ENCODE measurements at regions not wholly inside any gene's neighbourhood (a gene's known extent, or its start where the extent isn't known, plus 50 kb on each side); places are given as distances from the start of the nearest gene placed in this dataset.
"Not testable (repeated sequence)": the region's sequence is repeated elsewhere in the genome, so short reads cannot be mapped to it uniquely, and the experiment has no call there.

DNA sequence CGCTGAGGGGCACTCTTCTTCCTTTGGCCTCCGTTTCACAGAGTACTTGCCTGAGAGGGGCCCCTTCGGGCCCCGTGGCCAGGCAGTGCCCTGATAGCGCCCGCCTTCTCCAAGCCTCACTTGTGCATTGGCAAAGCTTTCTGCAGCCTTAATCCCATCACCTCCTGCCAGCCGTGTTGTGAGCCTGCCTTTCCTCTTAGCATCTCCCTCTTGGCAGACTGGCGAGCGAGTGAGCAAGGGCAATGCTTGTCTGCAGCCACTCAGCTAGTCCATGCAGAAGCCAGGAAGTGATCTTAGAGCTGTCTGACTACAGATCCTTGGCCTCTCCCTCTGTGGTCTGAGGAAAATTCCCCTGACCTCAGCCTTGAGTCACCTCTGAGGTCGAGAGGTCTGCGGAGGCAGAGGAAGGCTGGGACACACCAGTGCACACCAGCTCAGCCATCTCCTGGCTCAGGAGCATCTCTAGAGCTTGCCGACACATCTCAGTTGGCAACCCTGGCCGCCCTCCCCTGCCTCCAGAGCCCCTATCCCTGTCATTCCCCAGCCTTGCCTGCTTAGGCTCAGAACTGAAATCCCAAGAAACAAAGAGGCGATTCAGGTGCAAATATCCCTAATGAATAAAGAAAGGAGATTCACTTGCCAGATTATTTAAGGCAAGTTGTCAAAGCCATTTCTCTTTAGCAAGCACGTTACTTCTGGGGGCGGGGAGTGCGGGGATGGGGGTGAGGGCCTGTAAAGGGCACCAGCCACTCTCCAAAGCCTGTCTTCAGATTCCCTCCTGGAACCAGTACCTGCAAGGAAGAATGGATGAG is 143.5 kb upstream of the MAMLD1 start:
- no peak for DNase-seq

DNA sequence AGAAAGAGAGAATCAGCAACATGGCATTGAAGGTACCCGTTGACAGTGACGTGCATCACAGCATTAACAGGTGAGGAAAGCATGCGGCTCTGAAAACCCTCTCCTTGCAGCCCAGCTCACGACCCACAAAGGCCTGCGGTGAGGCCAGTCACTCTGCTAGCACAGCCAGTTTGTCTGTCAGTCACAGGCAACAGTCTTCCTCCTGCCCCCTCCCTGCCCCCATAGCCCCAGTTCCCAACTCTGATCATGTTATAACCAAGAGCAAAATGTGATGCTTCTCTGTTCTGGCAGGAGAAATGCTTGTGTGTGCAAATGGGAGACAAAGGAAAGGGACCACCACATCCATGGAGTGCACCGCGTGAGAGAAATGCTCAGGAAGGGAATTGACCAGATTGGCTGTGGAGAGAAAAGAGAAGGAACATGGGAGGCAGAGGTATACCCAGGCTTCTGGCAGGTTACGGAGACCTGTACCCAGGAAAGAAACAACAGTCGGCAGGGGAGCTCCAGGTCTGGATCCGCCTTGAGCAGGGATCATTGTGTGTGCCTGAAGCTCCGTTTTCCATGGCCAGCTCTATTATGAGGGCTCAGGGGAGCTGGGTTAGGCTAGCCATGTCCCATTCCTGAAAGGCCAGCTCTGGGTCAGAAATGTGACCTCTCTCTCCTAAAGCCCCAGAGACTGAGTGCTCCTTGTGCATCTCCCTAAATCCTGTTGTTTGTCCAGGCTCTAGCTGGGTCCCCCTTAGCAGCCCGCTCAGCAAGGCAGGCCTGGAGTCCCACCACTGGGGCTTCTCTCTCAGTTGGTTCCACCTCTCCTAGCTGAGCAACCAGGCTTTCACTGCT is 139.7 kb upstream of the MAMLD1 start:
- DNase-seq = no peak

DNA sequence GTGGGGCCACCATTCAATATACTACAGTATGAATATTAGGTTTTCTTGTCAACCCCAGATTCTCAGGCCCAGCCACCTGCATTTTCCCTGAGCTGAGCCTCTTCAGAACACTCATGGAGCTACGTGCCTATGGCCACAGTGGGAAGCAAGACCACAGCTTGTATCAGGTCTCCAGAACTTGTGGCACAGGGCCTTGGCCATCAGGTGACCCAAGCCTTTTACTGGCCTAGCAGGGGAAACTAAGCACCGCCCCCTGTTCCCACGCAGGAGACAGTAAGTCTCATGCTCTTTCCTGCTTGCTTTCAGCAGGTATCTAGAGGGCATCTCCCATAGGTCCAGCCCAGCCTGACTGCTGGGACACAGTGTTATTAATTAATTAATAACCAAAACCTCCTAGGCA is 138.4 kb upstream of the MAMLD1 start:
- DNase-seq = no peak

DNA sequence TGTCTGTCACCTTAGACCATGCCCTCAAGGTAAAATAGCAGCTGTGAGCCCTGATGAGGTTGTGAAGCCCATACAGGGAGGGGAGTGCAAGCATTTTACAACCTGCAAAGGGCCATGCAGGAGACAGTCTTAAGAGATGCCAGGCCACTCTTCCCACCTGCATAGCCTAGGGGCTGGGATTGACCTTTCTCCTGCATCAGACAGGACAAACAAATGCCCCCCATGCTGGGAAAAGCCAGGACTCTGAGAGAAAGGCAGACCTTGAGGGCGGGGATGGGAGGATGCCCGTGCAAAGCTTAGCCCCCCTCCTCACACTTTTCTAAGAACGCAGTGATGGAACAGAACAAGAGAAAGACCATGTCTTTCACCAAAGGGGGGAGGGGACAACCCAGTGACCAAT is 137.9 kb upstream of the MAMLD1 start:
- no peak for DNase-seq

DNA sequence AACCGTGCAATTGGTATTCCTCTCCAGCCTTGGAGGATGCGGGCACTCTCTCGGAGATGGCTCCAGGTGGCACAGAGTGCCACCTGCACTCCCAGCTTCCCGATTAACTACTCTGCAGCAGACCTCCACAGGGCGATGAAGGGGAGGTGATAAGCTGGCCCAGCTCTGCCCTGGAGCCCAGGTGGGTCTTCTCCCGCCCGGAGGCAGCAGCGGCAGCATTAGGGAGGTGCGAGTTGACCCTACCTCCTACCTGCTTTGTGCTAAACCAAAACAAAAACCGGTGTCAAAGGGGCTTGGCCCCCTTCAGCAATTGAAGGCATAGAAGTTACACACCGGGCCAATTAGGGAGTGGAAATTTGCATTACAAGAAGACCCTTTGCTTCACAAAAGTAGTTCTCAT is 137.4 kb upstream of the MAMLD1 start:
- DNase-seq = no peak

DNA sequence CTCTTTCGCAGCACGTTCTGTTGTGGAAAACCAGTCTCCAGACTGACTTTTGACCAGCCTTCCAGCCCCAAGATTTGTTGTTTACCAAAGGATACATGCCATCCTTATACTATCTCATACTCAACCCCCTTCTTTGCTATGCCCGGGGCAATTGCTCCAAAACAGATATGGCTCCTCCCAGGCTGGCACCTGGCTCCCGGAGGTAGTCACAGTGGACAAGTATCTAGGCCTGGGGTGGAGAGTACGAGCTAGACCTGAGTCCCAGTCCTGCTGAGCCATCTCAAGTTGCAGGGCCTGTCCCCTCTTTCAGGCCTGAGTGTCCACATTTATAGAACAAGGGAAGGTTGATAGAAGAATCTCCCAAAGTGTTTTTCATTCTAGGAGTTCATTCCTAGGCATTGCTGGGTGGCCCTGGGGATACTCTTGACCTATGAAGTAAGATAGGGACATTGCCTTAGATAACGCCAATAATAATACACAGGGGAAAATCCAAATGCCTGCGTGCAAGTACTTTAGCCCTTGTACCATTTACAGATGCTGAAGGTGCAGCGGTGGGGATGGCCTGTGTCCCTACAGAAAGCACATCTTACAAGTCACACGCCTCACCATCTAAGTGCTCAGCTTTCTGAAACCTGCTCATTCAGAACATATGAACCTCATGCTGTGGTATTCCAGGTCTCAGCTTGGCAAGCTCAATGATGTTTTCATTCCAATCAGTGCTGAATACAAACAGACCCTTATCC is 136.7 kb upstream of the MAMLD1 start:
- DNase-seq = no peak

DNA sequence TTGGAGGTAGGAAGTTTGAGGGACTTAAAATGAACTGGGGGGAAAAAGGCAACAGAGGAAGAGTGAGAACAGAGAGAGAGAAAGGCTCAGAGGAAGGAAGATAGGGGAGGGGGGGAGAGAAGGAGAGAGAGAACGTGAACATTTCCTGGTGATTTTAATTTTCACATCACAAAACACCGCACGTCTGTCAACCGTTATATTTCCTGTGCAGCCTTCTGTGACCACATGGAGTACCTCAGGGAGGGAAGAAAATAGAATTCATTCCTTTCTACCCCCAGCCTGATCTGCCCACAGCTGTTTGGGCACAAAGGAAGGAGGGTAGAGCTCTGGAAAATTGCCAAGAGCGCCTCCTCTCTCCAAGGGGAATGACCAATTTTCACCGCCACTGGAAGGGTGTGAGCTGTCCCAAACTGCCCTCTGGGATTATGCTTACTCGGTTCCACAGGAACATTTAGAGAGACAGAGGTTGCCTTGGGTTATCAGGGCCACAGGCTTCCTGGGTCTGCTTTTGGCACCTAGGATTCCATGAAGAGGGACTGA is 135.7 kb upstream of the MAMLD1 start:
- DNase-seq = no peak

DNA sequence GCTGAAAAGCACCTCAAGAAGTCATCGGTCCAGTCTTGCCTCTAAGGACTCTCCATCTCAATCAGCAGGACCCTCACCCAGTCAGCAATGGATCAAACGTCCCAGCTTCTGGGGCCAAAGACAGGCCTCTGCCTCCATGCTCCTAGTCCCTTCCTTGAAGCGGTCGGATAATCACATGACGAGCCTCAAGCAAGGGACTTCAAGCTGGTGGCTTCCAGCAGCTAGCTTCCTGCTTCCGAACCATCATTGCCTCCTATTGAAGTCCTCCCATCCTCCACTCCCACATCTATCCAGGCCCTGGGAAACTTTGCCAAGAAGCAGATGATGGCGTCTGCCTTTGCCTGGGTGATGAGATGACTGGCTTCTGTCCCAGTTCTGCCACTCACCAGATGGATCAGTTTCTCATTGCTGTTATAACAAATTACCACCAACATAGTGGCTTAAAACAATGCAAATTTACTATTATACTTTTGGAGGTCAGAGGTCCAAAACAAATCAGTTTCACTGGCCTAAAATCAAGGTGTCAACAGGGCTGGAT is 135.2 kb upstream of the MAMLD1 start:
- DNase-seq = no peak

DNA sequence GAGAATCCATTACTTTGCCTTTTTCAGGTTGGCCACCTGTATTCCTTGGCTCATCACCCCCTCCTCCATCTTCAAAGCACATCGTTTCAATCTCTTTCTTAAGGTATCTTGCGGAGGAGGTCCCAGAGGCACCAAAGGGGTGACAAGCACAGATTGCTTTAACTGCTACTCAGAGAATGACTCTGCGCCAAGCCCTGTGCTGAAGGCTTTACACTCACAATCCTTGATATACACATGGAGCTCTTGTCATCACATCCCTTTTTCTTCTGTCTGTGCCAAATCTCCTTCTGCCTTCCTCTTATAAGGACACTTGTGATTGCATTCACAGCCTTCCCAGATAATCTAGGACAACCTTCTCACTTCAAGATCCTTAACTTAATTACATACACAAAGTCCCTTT is 134.7 kb upstream of the MAMLD1 start:
- no peak for DNase-seq

DNA sequence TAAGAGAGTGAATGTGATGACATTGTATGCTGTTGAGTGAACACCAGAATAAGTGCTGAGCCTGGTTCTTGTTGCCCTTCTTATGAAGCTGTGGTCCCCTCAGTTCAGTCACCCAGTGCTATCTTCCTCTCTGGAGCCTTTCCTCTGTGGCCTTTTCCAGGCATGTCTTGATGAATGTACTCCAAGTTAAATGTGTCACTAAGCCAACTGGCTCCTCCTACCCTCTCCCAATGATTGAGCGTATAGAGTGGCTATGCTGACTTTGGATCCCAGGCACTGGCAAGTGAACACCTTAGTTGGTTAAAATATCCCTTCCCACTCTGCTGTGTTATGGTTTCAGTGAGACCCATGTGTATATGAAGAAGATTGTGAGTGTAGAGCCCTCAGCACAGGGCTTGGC is 134.1 kb upstream of the MAMLD1 start:
- DNase-seq = no peak

DNA sequence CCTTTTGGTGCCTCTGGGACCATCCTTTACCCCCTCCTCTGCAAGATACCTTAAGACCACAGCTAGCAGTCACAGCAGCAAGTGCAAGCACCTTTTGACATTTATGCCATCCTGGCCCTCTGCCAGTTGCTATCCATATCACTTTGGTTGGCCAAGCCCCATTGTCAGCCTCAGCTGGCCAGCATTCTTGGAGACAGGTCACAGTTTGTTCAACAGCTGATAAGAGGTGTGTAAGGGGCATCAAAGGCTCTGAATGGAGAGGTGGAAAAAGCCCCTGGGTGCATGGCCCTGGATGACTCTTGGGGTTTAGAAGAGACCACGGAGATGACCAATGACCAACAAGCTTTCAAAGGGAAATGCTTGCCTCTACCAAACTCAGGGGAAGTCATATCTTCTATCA is 133.6 kb upstream of the MAMLD1 start:
- no peak for DNase-seq

DNA sequence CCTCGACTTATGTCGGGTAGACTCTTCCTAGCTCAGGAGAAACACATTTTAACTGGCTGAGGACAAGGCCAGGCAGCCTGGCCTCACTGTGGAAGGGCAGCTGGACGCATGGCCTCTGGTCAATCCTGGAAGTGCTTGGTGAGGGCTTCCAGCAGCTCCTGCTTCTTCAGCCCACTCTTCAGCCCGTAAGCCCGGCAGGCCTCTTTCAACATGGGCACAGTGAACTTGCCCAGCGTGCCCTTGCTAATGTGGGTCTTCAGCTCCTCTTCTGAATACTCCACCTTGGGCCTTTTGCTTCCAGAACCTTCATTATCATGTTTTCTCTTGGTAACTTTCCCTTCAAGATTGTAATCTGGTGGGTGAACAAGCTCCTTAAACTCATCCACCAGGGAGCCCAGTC is 132.2 kb upstream of the MAMLD1 start:
- not testable (repeated sequence) for DNase-seq

DNA sequence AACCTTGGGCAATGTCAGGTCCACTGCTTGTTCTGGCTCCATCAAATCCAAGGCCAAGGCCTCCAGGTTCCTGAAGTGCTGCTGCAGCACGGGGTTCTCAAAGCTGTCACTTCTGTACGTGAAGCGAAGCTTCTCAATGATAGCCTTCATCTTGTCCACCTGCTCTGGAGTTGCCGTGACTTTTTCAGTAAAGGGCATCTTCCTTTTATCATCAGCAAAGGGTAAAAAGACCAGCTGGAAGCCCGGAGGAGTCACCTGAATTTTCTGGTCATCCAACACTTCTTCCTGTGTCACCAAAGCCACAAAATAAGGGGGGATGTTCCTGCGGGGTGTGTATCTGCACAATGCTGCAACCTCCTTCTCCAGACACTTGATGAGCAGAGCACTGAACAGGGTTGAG is 131.7 kb upstream of the MAMLD1 start:
- DNase-seq = not testable (repeated sequence)

DNA sequence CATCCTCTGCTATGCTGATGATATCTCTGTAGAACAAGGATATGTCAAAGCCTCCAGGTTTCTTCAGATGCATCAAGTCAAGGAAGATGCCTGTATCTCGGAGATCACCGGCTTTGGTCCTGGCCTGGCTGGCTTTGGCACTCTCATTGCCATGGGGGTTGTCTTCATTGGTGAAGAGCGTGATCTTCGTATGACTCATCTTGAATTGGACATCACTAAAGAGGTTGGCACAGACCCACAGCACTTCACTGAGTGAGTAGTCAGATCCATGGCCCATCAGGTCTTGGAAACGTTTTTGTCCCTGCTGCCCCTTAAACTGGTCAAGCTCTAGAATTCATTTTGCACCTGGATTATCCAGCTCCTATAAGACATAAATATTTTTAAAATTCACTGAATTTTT is 130.9 kb upstream of the MAMLD1 start:
- DNase-seq = not testable (repeated sequence)

DNA sequence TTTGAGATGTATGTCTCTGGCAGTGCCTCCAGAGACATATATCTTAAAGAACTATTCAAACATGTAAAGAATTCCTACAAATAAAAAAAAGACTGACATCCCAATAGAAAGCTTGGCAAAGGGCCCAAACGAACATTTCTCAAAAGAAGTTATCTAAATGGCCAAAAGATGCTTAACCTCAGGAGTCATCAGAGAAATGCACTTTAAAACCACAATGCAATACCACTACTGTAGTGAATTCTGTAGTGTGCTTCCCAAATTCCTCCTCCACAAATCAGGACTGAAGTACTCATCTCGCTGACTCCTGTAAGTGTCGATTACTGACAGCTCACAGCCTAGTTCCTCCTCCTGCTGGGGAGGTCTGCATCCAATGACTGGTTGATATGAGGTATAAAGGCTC is 129.0 kb upstream of the MAMLD1 start:
- no peak for DNase-seq

DNA sequence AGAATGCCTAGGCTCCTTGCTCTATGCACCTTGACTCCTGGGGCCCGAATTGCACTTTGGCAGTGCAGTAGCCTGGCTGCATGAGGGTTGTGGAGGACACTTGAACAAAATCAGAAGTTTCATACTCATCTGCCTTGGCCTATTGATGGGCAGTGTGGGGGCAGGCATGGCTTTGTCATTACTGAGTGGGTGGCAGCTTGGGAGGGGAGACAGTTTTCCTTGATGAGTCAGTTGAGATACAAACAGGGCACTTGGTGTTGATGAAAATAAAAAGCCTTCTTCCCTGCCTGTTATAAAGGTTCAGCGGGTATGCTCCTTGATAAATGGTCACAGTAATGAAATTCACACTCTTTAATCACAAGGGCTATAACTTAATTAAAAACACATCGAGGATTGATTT is 126.8 kb upstream of the MAMLD1 start:
- no peak for DNase-seq

DNA sequence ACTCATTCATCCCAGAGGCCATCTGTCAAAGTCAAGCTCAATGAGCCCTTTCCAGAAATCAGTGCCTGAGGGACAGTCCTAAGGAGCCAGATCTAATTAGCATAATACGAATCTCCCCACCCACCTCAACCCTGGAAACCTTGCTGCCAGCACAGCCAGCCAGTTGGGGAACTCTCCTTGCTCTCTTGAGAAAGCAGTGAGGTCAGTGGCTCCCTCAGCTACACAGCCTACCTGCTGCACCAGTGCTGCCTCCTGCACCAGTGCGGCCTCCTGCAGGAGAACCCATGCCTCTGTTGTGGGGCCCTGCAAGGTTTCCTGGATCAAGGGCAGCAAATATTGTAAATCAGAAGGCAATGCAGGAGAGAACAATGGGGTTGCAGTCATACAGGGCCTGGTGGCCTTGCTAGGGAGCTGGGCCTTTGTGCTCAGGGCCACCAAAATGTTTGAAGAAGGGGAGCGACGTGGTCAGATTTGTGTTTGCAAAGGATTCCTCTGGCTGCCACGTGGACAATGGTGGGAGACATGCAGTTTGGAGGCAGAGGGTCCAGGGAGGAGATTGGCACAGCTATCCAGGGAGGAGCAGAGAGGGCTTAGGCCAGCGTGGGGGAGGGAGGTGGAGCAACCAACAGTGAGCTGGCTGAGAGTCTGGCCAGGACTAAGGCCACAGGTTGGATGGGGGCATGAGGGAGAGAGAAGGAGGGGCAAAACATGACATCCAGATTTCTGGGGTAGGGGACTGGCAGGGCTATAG is 124.3 kb upstream of the MAMLD1 start:
- DNase-seq = no peak

DNA sequence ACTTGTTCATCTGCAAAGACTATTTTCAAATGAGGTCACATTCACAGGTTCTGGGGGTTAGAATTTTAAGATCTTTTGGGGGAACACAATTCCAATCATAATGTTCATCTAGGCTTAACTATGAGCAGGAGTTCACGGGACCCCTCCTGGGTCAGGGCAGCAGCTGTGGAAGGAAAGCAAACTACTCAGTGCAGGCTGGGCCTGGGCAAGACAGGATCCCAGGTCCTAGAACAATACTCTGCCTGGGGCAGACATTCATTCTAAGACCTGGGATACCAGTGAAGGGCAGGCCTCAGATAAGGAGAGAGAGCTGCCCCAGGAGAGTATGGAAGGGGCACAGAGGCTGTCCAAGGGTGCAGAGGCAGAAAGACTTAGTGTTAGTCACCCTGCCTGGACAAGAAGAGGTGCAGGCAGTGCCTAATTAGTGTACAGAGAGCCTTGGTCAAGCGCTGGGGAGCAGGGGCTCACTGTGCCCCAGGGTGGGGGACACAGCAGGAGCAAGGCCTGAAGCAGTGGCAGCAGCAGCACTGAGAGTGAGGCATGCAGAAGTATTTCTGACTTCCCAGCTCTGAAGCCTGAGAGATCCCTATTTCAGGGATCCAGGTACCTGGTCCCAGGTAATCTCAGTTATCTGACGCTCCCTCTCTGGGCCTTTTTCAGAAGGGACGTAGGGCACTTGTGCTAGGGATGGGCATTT is 123.0 kb upstream of the MAMLD1 start:
- DNase-seq = no peak

DNA sequence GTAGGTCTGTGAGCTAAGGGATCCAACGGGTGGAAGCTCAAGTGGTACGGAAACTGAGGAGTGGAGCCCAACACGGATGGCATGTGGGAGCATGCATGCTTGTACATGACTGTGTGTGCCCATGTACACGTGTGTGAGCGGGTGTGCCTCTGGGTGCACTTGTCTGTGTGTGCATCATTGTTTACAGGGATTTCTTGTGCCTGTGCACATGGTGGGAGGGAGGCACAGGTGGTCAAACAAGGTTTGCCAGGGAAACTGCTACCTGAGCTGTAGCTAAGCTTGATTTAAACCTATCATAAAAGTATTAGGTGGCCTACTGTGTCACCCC is 122.5 kb upstream of the MAMLD1 start:
- no peak for DNase-seq

DNA sequence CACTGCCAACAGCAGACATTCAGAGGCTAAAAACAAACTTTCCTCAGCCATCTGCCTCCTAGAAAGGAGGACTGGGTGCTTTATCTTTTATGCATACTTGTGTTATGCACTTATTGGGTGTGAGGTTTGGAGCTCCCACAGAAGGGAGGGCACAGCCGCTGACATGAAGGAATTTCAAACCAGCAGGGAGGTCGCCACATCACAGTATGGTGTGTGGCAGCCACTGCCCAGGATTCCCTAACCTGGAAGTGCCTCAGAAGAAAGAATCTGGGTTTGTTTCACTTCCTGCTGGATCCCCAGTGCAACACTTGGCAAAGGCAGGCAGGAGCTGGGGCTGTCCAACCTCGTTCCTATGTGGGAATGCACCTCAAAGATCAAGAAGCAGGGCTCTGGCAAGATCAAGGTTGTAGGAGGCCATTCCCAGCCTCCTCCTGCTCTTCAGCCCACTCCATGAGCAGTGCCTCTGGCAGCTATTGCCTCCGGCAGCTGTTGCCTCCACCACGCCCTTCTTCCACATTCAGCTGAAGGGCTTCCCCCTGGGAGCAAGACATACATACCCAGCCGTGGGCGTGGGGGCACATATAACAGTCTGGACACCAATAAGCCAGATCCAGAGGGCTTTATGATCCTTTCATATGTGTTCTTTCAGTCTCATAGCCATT is 109.0 kb upstream of the MAMLD1 start:
- DNase-seq = no peak

DNA sequence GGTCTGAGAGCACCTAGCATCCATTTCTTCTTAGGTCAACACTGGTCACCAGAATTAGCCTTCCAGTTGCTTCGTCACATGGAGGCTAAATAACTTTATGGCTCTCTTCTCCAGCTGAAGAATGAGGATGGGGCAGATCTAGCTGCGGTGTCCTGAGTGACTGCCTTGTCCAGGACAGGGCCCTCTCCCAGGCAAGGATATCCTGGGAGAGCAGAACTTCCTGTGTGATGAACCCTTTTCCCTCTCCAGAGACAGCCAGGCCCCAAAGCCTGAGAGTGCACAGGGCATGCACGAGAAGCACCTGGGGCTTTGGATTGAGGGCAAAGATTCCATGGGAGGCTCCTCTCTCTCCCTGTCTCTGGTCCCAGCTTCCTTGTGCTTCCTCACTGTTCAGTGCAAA is 108.2 kb upstream of the MAMLD1 start:
- DNase-seq = no peak
